ENCODE measurements at regions not wholly inside any gene's neighbourhood (a gene's known extent, or its start where the extent isn't known, plus 50 kb on each side); places are given as distances from the start of the nearest gene placed in this dataset.

GRCh38 chr20:1818247-1818840 lies 76.9 kb upstream of the SIRPA start:
- TF ChIP-seq, protein P1, sequence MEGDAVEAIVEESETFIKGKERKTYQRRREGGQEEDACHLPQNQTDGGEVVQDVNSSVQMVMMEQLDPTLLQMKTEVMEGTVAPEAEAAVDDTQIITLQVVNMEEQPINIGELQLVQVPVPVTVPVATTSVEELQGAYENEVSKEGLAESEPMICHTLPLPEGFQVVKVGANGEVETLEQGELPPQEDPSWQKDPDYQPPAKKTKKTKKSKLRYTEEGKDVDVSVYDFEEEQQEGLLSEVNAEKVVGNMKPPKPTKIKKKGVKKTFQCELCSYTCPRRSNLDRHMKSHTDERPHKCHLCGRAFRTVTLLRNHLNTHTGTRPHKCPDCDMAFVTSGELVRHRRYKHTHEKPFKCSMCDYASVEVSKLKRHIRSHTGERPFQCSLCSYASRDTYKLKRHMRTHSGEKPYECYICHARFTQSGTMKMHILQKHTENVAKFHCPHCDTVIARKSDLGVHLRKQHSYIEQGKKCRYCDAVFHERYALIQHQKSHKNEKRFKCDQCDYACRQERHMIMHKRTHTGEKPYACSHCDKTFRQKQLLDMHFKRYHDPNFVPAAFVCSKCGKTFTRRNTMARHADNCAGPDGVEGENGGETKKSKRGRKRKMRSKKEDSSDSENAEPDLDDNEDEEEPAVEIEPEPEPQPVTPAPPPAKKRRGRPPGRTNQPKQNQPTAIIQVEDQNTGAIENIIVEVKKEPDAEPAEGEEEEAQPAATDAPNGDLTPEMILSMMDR (IDR thresholded peaks at IDR 0.05; ENCODE audit: low read depth, low read length), result no peak
- TF ChIP-seq EZH2phosphoT487 (IDR thresholded peaks at IDR 0.05; ENCODE audit: low read depth), result no peak
